ENCODE measurements at regions not wholly inside any gene's neighbourhood (a gene's known extent, or its start where the extent isn't known, plus 50 kb on each side); places are given as distances from the start of the nearest gene placed in this dataset.

DNA sequence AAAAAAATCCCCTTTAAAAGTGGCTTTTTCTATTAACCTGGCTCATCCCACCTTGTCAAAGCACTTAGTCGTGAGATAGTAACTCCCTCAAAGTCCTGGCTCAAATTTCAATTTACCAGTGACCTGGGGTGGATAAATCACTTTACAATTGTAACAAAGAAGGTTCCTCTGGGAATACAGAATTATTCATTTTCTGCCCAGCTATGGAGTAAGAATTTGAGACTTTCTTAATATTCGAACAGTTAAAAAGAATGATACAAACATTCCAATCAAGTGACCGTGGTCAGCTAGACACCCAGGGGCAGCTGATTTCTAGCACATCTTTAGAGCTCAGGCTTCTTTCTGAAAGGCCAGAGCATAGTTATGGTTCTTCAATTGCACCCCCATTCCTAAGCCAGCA, 291.0 kb upstream of the TGFBR2 start:
- Histone ChIP-seq H3K4me2 (ENCODE audit: extremely low read depth, insufficient read depth, low read length) (no peak overlapping the region), H3K9ac (ENCODE audit: insufficient read depth, low read length) (no peak overlapping the region), H2AFZ (ENCODE audit: low read length) (no peak overlapping the region), H3K4me1 (ENCODE audit: control insufficient read depth, extremely low read depth, insufficient read depth, low read length) (peaks cover 5% of the 10 kb centered on the region), H3K27me3 (ENCODE audit: control insufficient read depth, insufficient read depth, low read length) (no peaks in the 10 kb centered on the region), H3K9me3 (ENCODE audit: control insufficient read depth, insufficient read depth, low read depth, low read length) (no peaks in the 10 kb centered on the region), H3K27ac (ENCODE audit: insufficient read depth, low read length) (no peak overlapping the region), H3K79me2 (ENCODE audit: control insufficient read depth, insufficient read depth, low read length) (no peaks in the 10 kb centered on the region), H3K4me3 (replicated peaks in 1 of 4; ENCODE audit: control extremely low read depth in 1 of 4, insufficient read depth in 1 of 4, low read depth in 3 of 4, low read length in 4 of 4) (no peak overlapping the region), H3K36me3 (ENCODE audit: control insufficient read depth, insufficient read depth, low read length) (no peaks in the 10 kb centered on the region), H4K20me1 (ENCODE audit: control insufficient read depth, extremely low read depth, insufficient read depth, low read length) (no peaks in the 10 kb centered on the region)
- DNase-seq (ENCODE audit: low read depth in 2 of 2) = peak in 1 of 2 donors; percentile 52
- no peak for TF ChIP-seq EZH2 (IDR thresholded peaks at IDR 0.05; ENCODE audit: low read length, missing control alignments)
- TF ChIP-seq, protein P1, sequence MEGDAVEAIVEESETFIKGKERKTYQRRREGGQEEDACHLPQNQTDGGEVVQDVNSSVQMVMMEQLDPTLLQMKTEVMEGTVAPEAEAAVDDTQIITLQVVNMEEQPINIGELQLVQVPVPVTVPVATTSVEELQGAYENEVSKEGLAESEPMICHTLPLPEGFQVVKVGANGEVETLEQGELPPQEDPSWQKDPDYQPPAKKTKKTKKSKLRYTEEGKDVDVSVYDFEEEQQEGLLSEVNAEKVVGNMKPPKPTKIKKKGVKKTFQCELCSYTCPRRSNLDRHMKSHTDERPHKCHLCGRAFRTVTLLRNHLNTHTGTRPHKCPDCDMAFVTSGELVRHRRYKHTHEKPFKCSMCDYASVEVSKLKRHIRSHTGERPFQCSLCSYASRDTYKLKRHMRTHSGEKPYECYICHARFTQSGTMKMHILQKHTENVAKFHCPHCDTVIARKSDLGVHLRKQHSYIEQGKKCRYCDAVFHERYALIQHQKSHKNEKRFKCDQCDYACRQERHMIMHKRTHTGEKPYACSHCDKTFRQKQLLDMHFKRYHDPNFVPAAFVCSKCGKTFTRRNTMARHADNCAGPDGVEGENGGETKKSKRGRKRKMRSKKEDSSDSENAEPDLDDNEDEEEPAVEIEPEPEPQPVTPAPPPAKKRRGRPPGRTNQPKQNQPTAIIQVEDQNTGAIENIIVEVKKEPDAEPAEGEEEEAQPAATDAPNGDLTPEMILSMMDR (conservative IDR thresholded peaks at IDR 0.05 in 1 of 2, IDR thresholded peaks at IDR 0.05 in 1 of 2; ENCODE audit: low read depth in 1 of 2, low read length in 2 of 2) = no peak

DNA sequence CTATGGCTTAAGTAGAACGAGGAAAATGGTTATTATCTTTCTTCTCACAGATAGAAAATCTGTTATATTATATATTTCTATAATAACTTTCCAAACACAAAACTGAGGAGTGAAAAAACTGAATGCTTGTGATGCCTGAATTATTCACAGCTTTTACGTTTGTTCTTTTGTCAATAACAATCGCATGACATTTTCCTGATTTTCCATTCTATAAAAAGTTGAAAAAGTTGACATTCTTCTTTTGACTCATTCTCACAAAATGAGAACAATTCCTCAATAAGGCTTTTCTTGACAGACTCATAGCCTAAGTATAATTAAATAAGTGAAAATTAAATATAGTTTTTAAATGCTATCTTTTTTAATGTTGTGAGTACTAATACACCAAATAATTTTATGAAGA, 288.8 kb upstream of the TGFBR2 start:
- Histone ChIP-seq H3K4me1 (ENCODE audit: control insufficient read depth, extremely low read depth, insufficient read depth, low read length) (peaks cover 5% of the 10 kb centered on the region), H3K27me3 (ENCODE audit: control insufficient read depth, insufficient read depth, low read length) (no peaks in the 10 kb centered on the region), H3K9me3 (ENCODE audit: control insufficient read depth, insufficient read depth, low read depth, low read length) (no peaks in the 10 kb centered on the region), H2AFZ (ENCODE audit: low read length) (no peak overlapping the region), H3K36me3 (ENCODE audit: control insufficient read depth, insufficient read depth, low read length) (no peaks in the 10 kb centered on the region), H3K9ac (ENCODE audit: insufficient read depth, low read length) (no peak overlapping the region), H3K79me2 (ENCODE audit: control insufficient read depth, insufficient read depth, low read length) (no peaks in the 10 kb centered on the region), H3K27ac (ENCODE audit: insufficient read depth, low read length) (no peak overlapping the region), H3K4me3 (replicated peaks in 1 of 4; ENCODE audit: control extremely low read depth in 1 of 4, insufficient read depth in 1 of 4, low read depth in 3 of 4, low read length in 4 of 4) (no peak overlapping the region), H4K20me1 (ENCODE audit: control insufficient read depth, extremely low read depth, insufficient read depth, low read length) (no peaks in the 10 kb centered on the region), H3K4me2 (ENCODE audit: extremely low read depth, insufficient read depth, low read length) (no peak overlapping the region)
- TF ChIP-seq EZH2 (IDR thresholded peaks at IDR 0.05; ENCODE audit: low read length, missing control alignments) = no peak
- TF ChIP-seq, protein P1 (conservative IDR thresholded peaks at IDR 0.05 in 1 of 2, IDR thresholded peaks at IDR 0.05 in 1 of 2; ENCODE audit: low read depth in 1 of 2, low read length in 2 of 2) = no peak
- DNase-seq (ENCODE audit: low read depth in 2 of 2) = no peak

DNA sequence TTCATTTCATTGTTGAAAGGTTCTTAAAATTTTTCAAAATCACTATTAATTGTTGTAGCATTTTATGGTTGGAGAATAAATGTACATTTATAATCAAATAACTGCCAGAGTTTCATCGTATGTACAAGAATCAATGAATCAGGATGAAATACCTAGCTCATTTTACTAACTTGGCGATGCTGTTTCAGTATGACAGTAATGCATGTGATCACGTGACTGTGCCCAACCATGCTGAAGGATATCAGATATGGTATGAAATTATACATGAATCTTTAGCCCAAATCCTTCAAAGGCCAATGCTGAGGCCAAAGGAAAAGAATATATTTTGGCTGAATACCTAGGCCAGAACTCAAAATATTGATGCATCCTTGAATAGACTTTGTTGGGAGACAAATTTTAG, 288.3 kb upstream of the TGFBR2 start:
- H3K4me2 ChIP-seq (ENCODE audit: extremely low read depth, insufficient read depth, low read length) = no peak overlapping the region
- H3K9ac ChIP-seq (ENCODE audit: insufficient read depth, low read length) = no peak overlapping the region
- no peak for TF ChIP-seq EZH2 (IDR thresholded peaks at IDR 0.05; ENCODE audit: low read length, missing control alignments)
- TF ChIP-seq, protein P1 (conservative IDR thresholded peaks at IDR 0.05 in 1 of 2, IDR thresholded peaks at IDR 0.05 in 1 of 2; ENCODE audit: low read depth in 1 of 2, low read length in 2 of 2) = no peak
- no peak overlapping the region for H3K27ac ChIP-seq (ENCODE audit: insufficient read depth, low read length)
- peaks cover 5% of the 10 kb centered on the region for H3K4me1 ChIP-seq (ENCODE audit: control insufficient read depth, extremely low read depth, insufficient read depth, low read length)
- no peak for DNase-seq (ENCODE audit: low read depth in 2 of 2)
- H3K79me2 ChIP-seq (ENCODE audit: control insufficient read depth, insufficient read depth, low read length) = no peaks in the 10 kb centered on the region
- no peaks in the 10 kb centered on the region for H3K9me3 ChIP-seq (ENCODE audit: control insufficient read depth, insufficient read depth, low read depth, low read length)
- no peaks in the 10 kb centered on the region for H3K36me3 ChIP-seq (ENCODE audit: control insufficient read depth, insufficient read depth, low read length)
- no peaks in the 10 kb centered on the region for H4K20me1 ChIP-seq (ENCODE audit: control insufficient read depth, extremely low read depth, insufficient read depth, low read length)
- H2AFZ ChIP-seq (ENCODE audit: low read length) = no peak overlapping the region
- no peak overlapping the region for H3K4me3 ChIP-seq (replicated peaks in 1 of 4; ENCODE audit: control extremely low read depth in 1 of 4, insufficient read depth in 1 of 4, low read depth in 3 of 4, low read length in 4 of 4)
- H3K27me3 ChIP-seq (ENCODE audit: control insufficient read depth, insufficient read depth, low read length) = no peaks in the 10 kb centered on the region

Measured in fibroblast of lung (primary cell).